VCaP (cell line): ENCODE measurements at regions not wholly inside any gene's neighbourhood (a gene's known extent, or its start where the extent isn't known, plus 50 kb on each side); places are given as distances from the start of the nearest gene placed in this dataset.

Experiments
- H3K27ac ChIP-seq: fragments of 450-650 bp; 2 replicates; pipeline ENCODE4 v1.5.1; 2017
- CTCF ChIP-seq: fragments of 450-650 bp; conservative IDR thresholded peaks from 2 replicates; pipeline ENCODE4 v1.5.1; 2017; ENCODE audit warnings: mild to moderate bottlenecking, moderate library complexity

- 0 out of 2 replicates have a peak, but pooled peaks have one; percentile 4 for TF ChIP-seq CTCF
Observed at GRCh38 chr13:111792956-111793355, 274.0 kb upstream of the SOX1 start.

More at GRCh38 chr13:111792956-111793355, 274.0 kb upstream of the SOX1 start:
- no peak overlapping the region for H3K27ac ChIP-seq
